Glutamatergic neuron (in vitro differentiated cells): ENCODE measurements at regions not wholly inside any gene's neighbourhood (a gene's known extent, or its start where the extent isn't known, plus 50 kb on each side); places are given as distances from the start of the nearest gene placed in this dataset.

ENCODE experiments used
- DNase-seq: peaks from one replicate; pipeline ENCODE4 v3.0.0; 2022
- H3K27ac Mint-ChIP-seq: one replicate; pipeline ENCODE4 v1.8.0; 2020; ENCODE audit warnings: mild to moderate bottlenecking, mixed read lengths, inconsistent platforms; ENCODE audit not compliant: unreplicated experiment
- H3K27me3 Mint-ChIP-seq: one replicate; pipeline ENCODE4 v1.8.0; 2020; ENCODE audit warnings: mild to moderate bottlenecking, moderate library complexity, mixed read lengths, inconsistent platforms; ENCODE audit not compliant: unreplicated experiment
- H3K36me3 Mint-ChIP-seq: one replicate; pipeline ENCODE4 v1.8.0; 2020; ENCODE audit warnings: mild to moderate bottlenecking, mixed read lengths, inconsistent platforms; ENCODE audit not compliant: unreplicated experiment
- H3K4me1 Mint-ChIP-seq: one replicate; pipeline ENCODE4 v1.8.0; 2020; ENCODE audit warnings: mild to moderate bottlenecking, low read depth, mixed read lengths, inconsistent platforms; ENCODE audit not compliant: unreplicated experiment
- H3K4me3 Mint-ChIP-seq: one replicate; pipeline ENCODE4 v1.8.0; 2020; ENCODE audit warnings: mild to moderate bottlenecking, mixed read lengths, inconsistent platforms; ENCODE audit not compliant: unreplicated experiment
- H3K9me3 Mint-ChIP-seq: one replicate; pipeline ENCODE4 v1.8.0; 2020; ENCODE audit warnings: mild to moderate bottlenecking, moderate library complexity, mixed read lengths, inconsistent platforms; ENCODE audit not compliant: unreplicated experiment
- CTCF ChIP-seq: fragments of 200-600 bp; sonication (generic); IDR thresholded peaks from one replicate; pipeline ENCODE4 v1.5.0; 2021; ENCODE audit not compliant: partially characterized antibody, unreplicated experiment

GRCh38 chr12:130086248-130086647 lies 76.0 kb upstream of the FZD10 start:
- no peak for DNase-seq
- no peak for TF ChIP-seq CTCF
- H3K4me3 Mint-ChIP-seq, result no peak overlapping the region
- peaks cover 10% of the 10 kb centered on the region for H3K36me3 Mint-ChIP-seq
- H3K4me1 Mint-ChIP-seq, result no peaks in the 10 kb centered on the region
- H3K27ac Mint-ChIP-seq, result no peak overlapping the region
- H3K9me3 Mint-ChIP-seq, result peaks cover 15% of the 10 kb centered on the region
- peaks cover 2% of the 10 kb centered on the region for H3K27me3 Mint-ChIP-seq

- peaks cover 6% of the 10 kb centered on the region for H3K27me3 Mint-ChIP-seq
- H3K9me3 Mint-ChIP-seq, result peaks cover 15% of the 10 kb centered on the region
- H3K36me3 Mint-ChIP-seq, result peaks cover 14% of the 10 kb centered on the region
- no peak for DNase-seq
- no peak for TF ChIP-seq CTCF
- H3K4me3 Mint-ChIP-seq, result no peak overlapping the region
- no peak overlapping the region for H3K27ac Mint-ChIP-seq
- no peaks in the 10 kb centered on the region for H3K4me1 Mint-ChIP-seq
These were observed 75.5 kb upstream of the FZD10 start for GRCh38 chr12:130086797-130087196.

DNA sequence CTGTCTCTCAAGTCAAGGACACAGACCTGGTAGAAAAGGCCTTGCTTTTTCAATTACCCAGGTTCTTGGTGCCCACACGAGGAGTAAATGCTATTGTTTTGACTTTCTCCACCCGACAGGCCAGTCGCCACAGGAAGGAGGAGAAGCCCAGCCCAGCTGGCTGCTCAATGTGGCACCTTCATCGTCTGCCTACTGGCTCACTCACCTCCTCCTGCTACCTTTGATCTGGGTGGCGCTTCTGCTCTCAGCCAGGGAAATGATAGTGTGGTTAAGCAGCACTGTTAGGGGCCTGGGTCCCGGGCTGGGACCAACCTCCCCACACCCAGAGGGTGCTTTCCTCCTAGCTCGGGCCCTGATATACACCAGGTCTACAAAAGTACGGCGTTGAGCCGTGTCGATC lies 75.0 kb upstream of the FZD10 start:
- DNase-seq, result no peak
- Mint-ChIP-seq H3K27ac (no peak overlapping the region), H3K9me3 (peaks cover 17% of the 10 kb centered on the region), H3K27me3 (peaks cover 8% of the 10 kb centered on the region), H3K4me1 (no peaks in the 10 kb centered on the region), H3K4me3 (no peak overlapping the region), H3K36me3 (peaks cover 14% of the 10 kb centered on the region)
- no peak for TF ChIP-seq CTCF

DNA sequence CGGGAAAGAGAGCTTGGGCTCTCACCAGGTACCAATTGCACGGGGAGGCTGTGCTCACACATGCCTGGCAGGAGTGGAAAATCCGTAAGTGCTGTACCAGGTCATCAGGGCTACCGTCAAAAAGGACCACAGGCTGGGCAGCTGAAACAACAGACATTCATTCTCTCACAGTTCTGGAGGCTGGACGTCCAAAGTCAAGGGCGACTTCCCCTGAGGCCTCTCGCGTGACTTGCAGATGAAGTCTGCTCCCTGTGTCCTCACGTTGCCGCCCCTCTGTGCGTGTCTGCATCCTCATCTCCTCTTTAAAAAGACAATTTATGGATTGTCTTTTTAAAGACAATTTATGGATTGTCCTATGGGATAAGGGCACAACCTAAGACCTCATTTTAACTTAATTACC lies 73.8 kb upstream of the FZD10 start:
- H3K27me3 Mint-ChIP-seq, result peaks cover 9% of the 10 kb centered on the region
- DNase-seq, result no peak
- H3K27ac Mint-ChIP-seq, result no peak overlapping the region
- no peak overlapping the region for H3K4me3 Mint-ChIP-seq
- H3K36me3 Mint-ChIP-seq, result peaks cover 14% of the 10 kb centered on the region
- TF ChIP-seq CTCF, result no peak
- H3K9me3 Mint-ChIP-seq, result peaks cover 20% of the 10 kb centered on the region
- H3K4me1 Mint-ChIP-seq, result no peaks in the 10 kb centered on the region

GRCh38 chr12:130090542-130090941 lies 71.7 kb upstream of the FZD10 start:
- Mint-ChIP-seq H3K4me1 (no peaks in the 10 kb centered on the region), H3K27ac (no peak overlapping the region), H3K36me3 (peaks cover 18% of the 10 kb centered on the region), H3K9me3 (peaks cover 19% of the 10 kb centered on the region), H3K4me3 (no peak overlapping the region), H3K27me3 (peaks cover 8% of the 10 kb centered on the region)
- DNase-seq, result no peak
- no peak for TF ChIP-seq CTCF
